Psoas muscle (tissue), 7 donors: ENCODE measurements at regions not wholly inside any gene's neighbourhood (a gene's known extent, or its start where the extent isn't known, plus 50 kb on each side); places are given as distances from the start of the nearest gene placed in this dataset.

ENCODE experiments used
- ATAC-seq, 4 donors: fragments of 200-7000 bp; cut with Tn5 transposase; one replicate each; pipeline ENCODE4 v1.9.1; 2020; ENCODE audit warnings: moderate library complexity in 3 of 4, mild to moderate bottlenecking in 2 of 4
- DNase-seq, 2 donors: peaks; one replicate each; pipeline ENCODE4 v3.0.0-alpha.2; 2020
- H3K27ac ChIP-seq: fragments of 200-600 bp; one replicate; pipeline ENCODE4 v1.8.0; 2022
- H3K27me3 ChIP-seq, 3 donors: fragments of 200-600 bp in 1 of 3; one replicate each; pipeline versions ENCODE4 v1.6.1 to v1.8.0; 2013 to 2022; ENCODE audit warnings: low read length in 2 of 3, mild to moderate bottlenecking in 2 of 3, moderate library complexity in 1 of 3; ENCODE audit not compliant: insufficient read depth in 3 of 3
- H3K36me3 ChIP-seq, 2 donors: fragments of 200-600 bp in 1 of 2; one replicate each; pipeline versions ENCODE4 v1.6.1 to v1.8.0; 2013 to 2022; ENCODE audit warnings: low read depth in 1 of 2, mild to moderate bottlenecking in 1 of 2, moderate library complexity in 1 of 2; ENCODE audit not compliant: insufficient read depth in 1 of 2
- H3K4me1 ChIP-seq: fragments of 200-600 bp; one replicate; pipeline ENCODE4 v1.8.0; 2022
- H3K4me3 ChIP-seq: fragments of 200-600 bp; one replicate; pipeline ENCODE4 v1.8.0; 2022; ENCODE audit warnings: mild to moderate bottlenecking
- H3K9me3 ChIP-seq: fragments of 200-600 bp; one replicate; pipeline ENCODE4 v1.8.0; 2022
- CTCF ChIP-seq: fragments of 200-600 bp; IDR thresholded peaks from one replicate; pipeline ENCODE4 v1.8.0; 2022; ENCODE audit warnings: antibody characterized with exemption
- WGBS, 3 donors: extraction: QIAGEN DNeasy Blood & Tissue Kit; methylation state at CpG; one replicate each; pipeline versions ENCODE4 v1.1.6 to v1.1.7; 2013; 5-methylcytosine and 5-hydroxymethylcytosine counted together
- intact Hi-C, 2 donors: fragments of 100-400 bp; cut with DNase I; formaldehyde crosslinking; loops; one replicate each; pipeline versions ENCODE4 v1.11.0 to v1.14.2; 2022
- donor health status: healthy with polysubstance abuse.
- donor health status: DM: no; HTN: no; CAD: no; lungs with moderate emphysema.
- donor health status: Bipolar disorder and iron deficiency.
- donor health status: healthy.
- donor health status: DM: yes; HTN: yes; CAD: no.
- donor health status: DM: no; HTN: no; CAD: no.
- donor health status: DM: yes; HTN: yes; CAD: no.

DNA sequence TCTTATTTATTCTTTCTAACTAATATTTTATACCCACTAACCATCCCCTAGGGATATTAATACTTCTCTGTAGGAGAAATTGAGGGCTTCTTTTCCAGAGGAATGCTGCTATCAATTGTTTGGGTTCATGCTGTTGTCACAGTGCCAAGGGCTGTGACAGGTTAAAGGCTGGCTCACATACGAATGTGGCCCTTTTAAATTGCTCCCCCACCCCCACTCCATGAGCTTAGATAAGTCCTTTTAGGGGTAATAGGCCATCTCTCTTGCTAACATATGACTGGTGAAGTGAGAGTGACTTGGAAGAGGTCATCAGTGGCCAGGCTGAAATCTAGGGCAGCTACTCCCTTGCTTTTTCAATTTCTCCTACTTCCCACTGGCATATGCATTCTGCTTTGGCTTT, 121.9 kb upstream of the DPH6 start:
- intact Hi-C loops = no loop called here

DNA sequence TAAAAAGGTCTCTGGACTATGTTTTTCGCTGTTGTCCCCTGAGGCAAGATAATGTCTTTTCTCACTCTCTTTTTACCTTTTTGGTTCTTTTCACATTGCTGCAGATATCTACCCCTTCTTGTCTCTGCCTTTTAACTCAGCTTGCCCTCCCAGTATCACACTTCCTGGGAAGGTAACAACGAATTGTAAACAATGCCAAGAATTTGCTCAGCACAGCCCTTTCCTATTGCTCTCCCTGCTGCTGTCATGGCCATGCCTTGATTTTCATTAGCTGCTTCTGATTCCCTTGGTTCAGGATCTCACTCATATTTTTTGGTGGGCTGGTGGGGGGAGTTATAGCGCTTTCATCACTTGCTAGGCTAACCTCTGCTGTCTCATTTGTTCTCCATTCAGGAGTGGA, 123.1 kb upstream of the DPH6 start:
- no peak for TF ChIP-seq CTCF
- Histone ChIP-seq H3K4me3 (no peak overlapping the region), H3K4me1 (peaks cover 25% of the 10 kb centered on the region), H3K9me3 (no peaks in the 10 kb centered on the region), H3K36me3 (no peaks in the 10 kb centered on the region), H3K27me3 (no peaks in the 10 kb centered on the region), H3K27ac (no peak overlapping the region)
- intact Hi-C loops = no loop called here
- DNase-seq = no peak
- ATAC-seq = no peak
- WGBS, 3 donors = 61 to 66% (median 65%) methylated on average over 3 of the region's 3 CpGs

More for the DNA sequence above, 121.9 kb upstream of the DPH6 start:
- no peaks in the 10 kb centered on the region for H3K36me3 ChIP-seq
- TF ChIP-seq CTCF = no peak
- H3K27ac ChIP-seq = no peak overlapping the region
- DNase-seq = no peak
- no peaks in the 10 kb centered on the region for H3K9me3 ChIP-seq
- no peak for ATAC-seq
- H3K27me3 ChIP-seq = no peaks in the 10 kb centered on the region
- H3K4me3 ChIP-seq = no peak overlapping the region
- 47 to 61% (median 53%) methylated on average over 1 of the region's 1 CpG for WGBS, 3 donors
- H3K4me1 ChIP-seq = peaks cover 21% of the 10 kb centered on the region

- 89 to 91% (median 91%) methylated on average over 5 of the region's 5 CpGs for WGBS, 3 donors
- no peak overlapping the region for H3K4me3 ChIP-seq
- ATAC-seq (no peak), DNase-seq (no peak)
- no peaks in the 10 kb centered on the region for H3K9me3 ChIP-seq
- H3K4me1 ChIP-seq = peaks cover 25% of the 10 kb centered on the region
- no peaks in the 10 kb centered on the region for H3K27me3 ChIP-seq
- no peak overlapping the region for H3K27ac ChIP-seq
- no peak for TF ChIP-seq CTCF
- intact Hi-C loops = no loop called here
- H3K36me3 ChIP-seq = no peaks in the 10 kb centered on the region
Measured at GRCh38 chr15:35669432-35670045, 123.6 kb upstream of the DPH6 start.

- no peaks in the 10 kb centered on the region for H3K9me3 ChIP-seq
- peaks cover 29% of the 10 kb centered on the region for H3K4me1 ChIP-seq
- DNase-seq = no peak
- peak in 3 of 4 donors; percentile 51 to 82 (median 81) for ATAC-seq
- no peak for TF ChIP-seq CTCF
- H3K27ac ChIP-seq = no peak overlapping the region
- no peak overlapping the region for H3K4me3 ChIP-seq
- intact Hi-C loops = no loop called here
- H3K36me3 ChIP-seq = no peaks in the 10 kb centered on the region
- H3K27me3 ChIP-seq = no peaks in the 10 kb centered on the region
Measured at GRCh38 chr15:35671197-35671596, 125.2 kb upstream of the DPH6 start.

DNA sequence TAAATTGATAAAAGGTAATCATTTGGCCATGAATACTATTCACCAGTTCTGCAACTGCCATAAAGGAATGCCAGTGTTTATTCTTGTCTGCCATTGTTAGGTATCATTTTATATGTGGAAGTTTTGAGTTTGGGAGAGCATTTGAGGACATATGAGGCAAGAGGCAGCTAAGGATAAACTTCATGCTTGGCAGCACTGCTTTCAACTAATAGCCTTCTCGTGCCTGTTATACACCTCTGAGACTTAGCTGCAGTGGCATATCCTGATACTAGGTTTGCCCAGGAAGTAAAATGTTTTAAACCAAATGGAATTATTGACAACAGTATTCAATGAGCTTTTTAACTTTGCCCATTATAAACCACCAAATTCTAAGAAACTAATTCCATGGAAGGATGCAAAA, 126.0 kb upstream of the DPH6 start:
- peak in 2 of 4 donors; percentile 70 to 84 for ATAC-seq
- Histone ChIP-seq H3K36me3 (no peaks in the 10 kb centered on the region), H3K27me3 (no peaks in the 10 kb centered on the region), H3K9me3 (no peaks in the 10 kb centered on the region), H3K27ac (no peak overlapping the region), H3K4me3 (no peak overlapping the region), H3K4me1 (peaks cover 24% of the 10 kb centered on the region)
- intact Hi-C loops = no loop called here
- no peak for DNase-seq
- WGBS, 3 donors = 13 to 24% (median 17%) methylated on average over 1 of the region's 1 CpG
- TF ChIP-seq CTCF = no peak
